ENCODE measurements at regions not wholly inside any gene's neighbourhood (a gene's known extent, or its start where the extent isn't known, plus 50 kb on each side); places are given as distances from the start of the nearest gene placed in this dataset.

DNA sequence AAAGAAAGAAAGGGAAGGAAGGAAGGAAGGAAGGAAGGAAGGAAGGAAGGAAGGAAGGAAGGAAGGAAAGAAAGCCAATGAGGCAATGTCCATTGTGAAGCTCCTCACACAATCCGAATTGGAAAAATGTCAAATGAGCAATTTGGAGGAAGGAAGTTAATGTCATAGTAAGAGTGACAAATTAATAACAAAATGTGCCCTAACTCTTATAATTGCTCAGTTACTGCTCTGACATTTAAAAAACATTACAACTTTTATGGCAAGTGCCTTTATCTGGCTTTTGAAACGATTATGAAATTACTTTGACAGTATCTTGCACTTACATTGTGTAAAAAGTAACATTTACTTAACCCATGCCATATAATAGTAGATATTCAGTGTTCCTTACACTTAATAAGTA lies 96.5 kb upstream of the EFHC2 start:
- TF ChIP-seq, protein P1, sequence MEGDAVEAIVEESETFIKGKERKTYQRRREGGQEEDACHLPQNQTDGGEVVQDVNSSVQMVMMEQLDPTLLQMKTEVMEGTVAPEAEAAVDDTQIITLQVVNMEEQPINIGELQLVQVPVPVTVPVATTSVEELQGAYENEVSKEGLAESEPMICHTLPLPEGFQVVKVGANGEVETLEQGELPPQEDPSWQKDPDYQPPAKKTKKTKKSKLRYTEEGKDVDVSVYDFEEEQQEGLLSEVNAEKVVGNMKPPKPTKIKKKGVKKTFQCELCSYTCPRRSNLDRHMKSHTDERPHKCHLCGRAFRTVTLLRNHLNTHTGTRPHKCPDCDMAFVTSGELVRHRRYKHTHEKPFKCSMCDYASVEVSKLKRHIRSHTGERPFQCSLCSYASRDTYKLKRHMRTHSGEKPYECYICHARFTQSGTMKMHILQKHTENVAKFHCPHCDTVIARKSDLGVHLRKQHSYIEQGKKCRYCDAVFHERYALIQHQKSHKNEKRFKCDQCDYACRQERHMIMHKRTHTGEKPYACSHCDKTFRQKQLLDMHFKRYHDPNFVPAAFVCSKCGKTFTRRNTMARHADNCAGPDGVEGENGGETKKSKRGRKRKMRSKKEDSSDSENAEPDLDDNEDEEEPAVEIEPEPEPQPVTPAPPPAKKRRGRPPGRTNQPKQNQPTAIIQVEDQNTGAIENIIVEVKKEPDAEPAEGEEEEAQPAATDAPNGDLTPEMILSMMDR (IDR thresholded peaks at IDR 0.05), result no peak
- TF ChIP-seq POLR2A (IDR thresholded peaks at IDR 0.05), result no peak
